ENCODE measurements at regions not wholly inside any gene's neighbourhood (a gene's known extent, or its start where the extent isn't known, plus 50 kb on each side); places are given as distances from the start of the nearest gene placed in this dataset.

- intact Hi-C loops (cut with DNase I): no loop called here
- H3K27me3 ChIP-seq (replicated peaks; ENCODE audit: insufficient read depth): no peaks in the 10 kb centered on the region
- H3K27ac ChIP-seq: no peak overlapping the region
- H3K36me3 ChIP-seq: no peaks in the 10 kb centered on the region
- H3K9me3 ChIP-seq: no peaks in the 10 kb centered on the region
- TF ChIP-seq POLR2AphosphoS5 (IDR thresholded peaks at IDR 0.05) (no peak), POLR2A (IDR thresholded peaks at IDR 0.05) (no peak), CTCF (IDR thresholded peaks at IDR 0.05) (no peak)
- no peak overlapping the region for H3K4me3 ChIP-seq
- WGBS: 50% methylated on average over 1 of the region's 1 CpG
- no peak for DNase-seq (ENCODE audit: low spot score)
- no peaks in the 10 kb centered on the region for H3K4me1 ChIP-seq (replicated peaks)
These were observed 135.6 kb upstream of the PTPRK start for GRCh38 chr6:128655978-128656498.

- WGBS: 87% methylated on average over 2 of the region's 2 CpGs
- TF ChIP-seq POLR2A (IDR thresholded peaks at IDR 0.05) (no peak), POLR2AphosphoS5 (IDR thresholded peaks at IDR 0.05) (no peak), CTCF (IDR thresholded peaks at IDR 0.05) (no peak)
- H3K4me1 ChIP-seq (replicated peaks): no peaks in the 10 kb centered on the region
- H3K27ac ChIP-seq: no peak overlapping the region
- intact Hi-C loops (cut with DNase I): no loop called here
- no peaks in the 10 kb centered on the region for H3K27me3 ChIP-seq (replicated peaks; ENCODE audit: insufficient read depth)
- H3K9me3 ChIP-seq: no peaks in the 10 kb centered on the region
- no peaks in the 10 kb centered on the region for H3K36me3 ChIP-seq
- no peak for DNase-seq (ENCODE audit: low spot score)
- H3K4me3 ChIP-seq: no peak overlapping the region
These were observed 127.7 kb upstream of the PTPRK start for GRCh38 chr6:128648022-128648598.

GRCh38 chr6:128642132-128642531 lies 121.7 kb upstream of the PTPRK start:
- H3K4me1 ChIP-seq (replicated peaks): no peaks in the 10 kb centered on the region
- no peaks in the 10 kb centered on the region for H3K9me3 ChIP-seq
- WGBS: 82% methylated on average over 1 of the region's 1 CpG
- H3K36me3 ChIP-seq: no peaks in the 10 kb centered on the region
- H3K4me3 ChIP-seq: no peak overlapping the region
- DNase-seq (ENCODE audit: low spot score): no peak
- H3K27ac ChIP-seq: no peak overlapping the region
- intact Hi-C loops (cut with DNase I): no loop called here
- TF ChIP-seq POLR2A (IDR thresholded peaks at IDR 0.05) (no peak), POLR2AphosphoS5 (IDR thresholded peaks at IDR 0.05) (no peak), CTCF (IDR thresholded peaks at IDR 0.05) (no peak)
- no peaks in the 10 kb centered on the region for H3K27me3 ChIP-seq (replicated peaks; ENCODE audit: insufficient read depth)

- H3K27ac ChIP-seq: no peak overlapping the region
- no peak for DNase-seq (ENCODE audit: low spot score)
- no peaks in the 10 kb centered on the region for H3K36me3 ChIP-seq
- no peaks in the 10 kb centered on the region for H3K9me3 ChIP-seq
- TF ChIP-seq CTCF (IDR thresholded peaks at IDR 0.05): no peak
- TF ChIP-seq POLR2A (IDR thresholded peaks at IDR 0.05): no peak
- TF ChIP-seq POLR2AphosphoS5 (IDR thresholded peaks at IDR 0.05): no peak
- H3K4me3 ChIP-seq: no peak overlapping the region
- intact Hi-C loops (cut with DNase I): no loop called here
- no peaks in the 10 kb centered on the region for H3K27me3 ChIP-seq (replicated peaks; ENCODE audit: insufficient read depth)
- no peaks in the 10 kb centered on the region for H3K4me1 ChIP-seq (replicated peaks)
These were observed 121.3 kb upstream of the PTPRK start for GRCh38 chr6:128641703-128642102.

- H3K27ac ChIP-seq: no peak overlapping the region
- TF ChIP-seq POLR2A (IDR thresholded peaks at IDR 0.05) (no peak), CTCF (IDR thresholded peaks at IDR 0.05) (no peak), POLR2AphosphoS5 (IDR thresholded peaks at IDR 0.05) (no peak)
- no peaks in the 10 kb centered on the region for H3K36me3 ChIP-seq
- H3K4me1 ChIP-seq (replicated peaks): no peaks in the 10 kb centered on the region
- H3K9me3 ChIP-seq: no peaks in the 10 kb centered on the region
- H3K4me3 ChIP-seq: no peak overlapping the region
- H3K27me3 ChIP-seq (replicated peaks; ENCODE audit: insufficient read depth): no peaks in the 10 kb centered on the region
- no peak for DNase-seq (ENCODE audit: low spot score)
- intact Hi-C loops (cut with DNase I): no loop called here
These were observed 118.4 kb upstream of the PTPRK start for GRCh38 chr6:128638817-128639216.
